H1 (cell line): ENCODE measurements at regions not wholly inside any gene's neighbourhood (a gene's known extent, or its start where the extent isn't known, plus 50 kb on each side); places are given as distances from the start of the nearest gene placed in this dataset.

Experiments used
- CTCF ChIA-PET: fragments of 300-600 bp; sonication (Branson Sonifier 250); formaldehyde crosslinking; loops from one replicate; lab custom pipeline; 2021; ENCODE audit not compliant: partially characterized antibody; lab: Charles Lee
- POLR2A ChIA-PET: fragments of 300-600 bp; sonication (Branson Sonifier 250); formaldehyde crosslinking; loops from one replicate; lab custom pipeline; 2021; ENCODE audit warnings: inconsistent platforms; ENCODE audit not compliant: partially characterized antibody; lab: Charles Lee
- DNase-seq, 2 experiments: peaks; one replicate each; pipeline versions ENCODE4 v3.0.0 to v3.0.0-alpha.2; 2010 to 2022; ENCODE audit warnings: low spot score in 2 of 2, low read depth in 1 of 2, mixed read lengths in 1 of 2
- FAIRE-seq: peaks from 2 replicates; lab custom pipeline; 2011; peaks lifted over from hg19 to GRCh38; lab: Jason Lieb, UNC
- H2AFZ ChIP-seq: 2 replicates; pipeline ENCODE4 v1.8.1; 2012; ENCODE audit warnings: low read length, inconsistent platforms
- H2AK5ac ChIP-seq: 2 replicates; pipeline ENCODE4 v1.6.1; 2013; ENCODE audit warnings: low read depth, low read length
- H2BK120ac ChIP-seq: replicated peaks from 2 replicates; pipeline ENCODE3; 2013; ENCODE audit warnings: low read depth, low read length, inconsistent platforms
- H2BK12ac ChIP-seq: 2 replicates; pipeline ENCODE4 v1.6.1; 2013; ENCODE audit warnings: low read depth, low read length
- H2BK15ac ChIP-seq: 2 replicates; pipeline ENCODE4 v1.6.1; 2013; ENCODE audit warnings: low read length
- H2BK20ac ChIP-seq: 2 replicates; pipeline ENCODE4 v1.6.1; 2013; ENCODE audit warnings: low read length
- H2BK5ac ChIP-seq: 2 replicates; pipeline ENCODE4 v1.6.1; 2013; ENCODE audit warnings: low read depth, low read length
- H3K14ac ChIP-seq: 2 replicates; pipeline ENCODE4 v1.6.1; 2013; ENCODE audit warnings: inconsistent platforms; ENCODE audit not compliant: insufficient read length
- H3K18ac ChIP-seq: 2 replicates; pipeline ENCODE4 v1.6.1; 2013; ENCODE audit warnings: low read length; ENCODE audit errors: extremely low read depth
- H3K23ac ChIP-seq: 2 replicates; pipeline ENCODE4 v1.6.1; 2013; ENCODE audit warnings: inconsistent platforms; ENCODE audit not compliant: insufficient read length
- H3K23me2 ChIP-seq: 2 replicates; pipeline ENCODE4 v1.6.1; 2013; ENCODE audit warnings: low read depth, low read length
- H3K27ac ChIP-seq: 2 replicates; pipeline ENCODE4 v1.6.1; 2011; ENCODE audit warnings: low read depth, low read length, inconsistent platforms
- H3K27me3 ChIP-seq, 4 experiments: replicated peaks in 1 of 4; 1 replicate in 1 of 4; 2 replicates in 3 of 4; pipeline versions ENCODE4 v1.6.1 to v1.8.1; 2011 to 2013; ENCODE audit warnings: low read length in 3 of 4, mild to moderate bottlenecking in 3 of 4, inconsistent platforms in 2 of 4, mixed read lengths in 2 of 4, moderate library complexity in 1 of 4; ENCODE audit not compliant: control insufficient read depth in 3 of 4, insufficient read depth in 3 of 4; ENCODE audit errors: extremely low read depth in 1 of 4
- H3K36me3 ChIP-seq, 4 experiments: 2 replicates each; pipeline versions ENCODE4 v1.6.1 to v1.8.1; 2011 to 2013; ENCODE audit warnings: mild to moderate bottlenecking in 4 of 4, low read length in 3 of 4, moderate library complexity in 2 of 4, control low read depth in 1 of 4, inconsistent platforms in 1 of 4; ENCODE audit not compliant: insufficient read depth in 4 of 4, control insufficient read depth in 2 of 4
- H3K4ac ChIP-seq: replicated peaks from 2 replicates; pipeline ENCODE3; 2013; ENCODE audit warnings: low read length, low read depth, mixed read lengths, inconsistent platforms; ENCODE audit not compliant: insufficient read length
- H3K4me1 ChIP-seq, 4 experiments: replicated peaks in 1 of 4; 1 replicate in 1 of 4; 2 replicates in 3 of 4; pipeline versions ENCODE4 v1.6.1 to v1.8.1; 2011 to 2013; ENCODE audit warnings: low read length in 3 of 4, inconsistent platforms in 2 of 4, mixed read lengths in 1 of 4; ENCODE audit not compliant: insufficient read depth in 4 of 4, control insufficient read depth in 3 of 4
- H3K4me2 ChIP-seq, 2 experiments: 2 replicates each; pipeline versions ENCODE4 v1.6.1 to v1.8.1; 2011 to 2013; ENCODE audit warnings: low read depth in 2 of 2, low read length in 2 of 2, control low read depth in 1 of 2, inconsistent platforms in 1 of 2, mild to moderate bottlenecking in 1 of 2; ENCODE audit not compliant: insufficient read depth in 1 of 2
- H3K4me3 ChIP-seq, 4 experiments: fragments of 200-600, 300-600 bp in 1 of 4; sonication (generic), shearing (Covaris generic), sonication (Bioruptor Twin) in 1 of 4; 2 replicates each; pipeline versions ENCODE4 v1.5.1 to v1.8.1; 2011 to 2016; ENCODE audit warnings: low read length in 4 of 4, low read depth in 3 of 4, control low read depth in 2 of 4, inconsistent platforms in 2 of 4, mild to moderate bottlenecking in 2 of 4, mixed read lengths in 1 of 4, moderate library complexity in 1 of 4; ENCODE audit not compliant: insufficient read depth in 2 of 4; ENCODE audit errors: extremely low read depth in 1 of 4
- H3K56ac ChIP-seq: replicated peaks from 2 replicates; pipeline ENCODE3; 2013; ENCODE audit warnings: low read depth, mild to moderate bottlenecking, mixed read lengths, low read length, inconsistent platforms; ENCODE audit not compliant: insufficient read length
- H3K79me1 ChIP-seq: 2 replicates; pipeline ENCODE4 v1.6.1; 2013; ENCODE audit warnings: low read depth, low read length, control low read depth
- H3K79me2 ChIP-seq, 2 experiments: 2 replicates each; pipeline versions ENCODE4 v1.6.1 to v1.8.1; 2012 to 2013; ENCODE audit warnings: low read length in 2 of 2, mild to moderate bottlenecking in 2 of 2, inconsistent platforms in 1 of 2; ENCODE audit not compliant: insufficient read depth in 2 of 2, control insufficient read depth in 1 of 2
- H3K9ac ChIP-seq, 4 experiments: replicated peaks in 1 of 4; 1 replicate in 1 of 4; 2 replicates in 3 of 4; pipeline versions ENCODE4 v1.6.1 to v1.8.1; 2011 to 2013; ENCODE audit warnings: low read depth in 3 of 4, low read length in 3 of 4, control low read depth in 2 of 4, mild to moderate bottlenecking in 2 of 4, moderate library complexity in 2 of 4, inconsistent platforms in 1 of 4; ENCODE audit errors: extremely low read depth in 1 of 4
- H3K9me3 ChIP-seq, 2 experiments: 2 replicates each; pipeline versions ENCODE4 v1.6.1 to v1.8.1; 2012 to 2013; ENCODE audit warnings: mild to moderate bottlenecking in 2 of 2, moderate library complexity in 2 of 2, control low read depth in 1 of 2, inconsistent platforms in 1 of 2, low read depth in 1 of 2, low read length in 1 of 2, mixed read lengths in 1 of 2; ENCODE audit not compliant: insufficient read depth in 2 of 2
- H4K20me1 ChIP-seq, 2 experiments: replicated peaks in 1 of 2; 2 replicates each; pipeline versions ENCODE3 to v1.8.1; 2011 to 2013; ENCODE audit warnings: inconsistent platforms in 2 of 2, low read length in 2 of 2, mild to moderate bottlenecking in 1 of 2; ENCODE audit not compliant: insufficient read depth in 2 of 2, control insufficient read depth in 1 of 2
- H4K5ac ChIP-seq: 2 replicates; pipeline ENCODE4 v1.6.1; 2013; ENCODE audit warnings: low read length, low read depth, mixed read lengths, inconsistent platforms; ENCODE audit not compliant: insufficient read length
- H4K8ac ChIP-seq: 2 replicates; pipeline ENCODE4 v1.8.0; 2013; ENCODE audit warnings: mild to moderate bottlenecking, moderate library complexity, low read length, inconsistent platforms; ENCODE audit not compliant: insufficient read depth; ENCODE audit errors: extremely low read depth
- H4K91ac ChIP-seq: replicated peaks from 2 replicates; pipeline ENCODE3; 2013; ENCODE audit warnings: low read length, mixed read lengths, inconsistent platforms; ENCODE audit not compliant: insufficient read length
- BACH1 ChIP-seq: IDR thresholded peaks from 2 replicates; pipeline ENCODE4 v1.6.1; 2012; ENCODE audit warnings: low read length, improper control_type of control experiment
- GABPA ChIP-seq: IDR thresholded peaks from 2 replicates; pipeline ENCODE4 v1.6.1; 2011; ENCODE audit warnings: mild to moderate bottlenecking, low read length, moderate library complexity, borderline replicate concordance; ENCODE audit not compliant: insufficient read depth
- KDM4A ChIP-seq: IDR thresholded peaks from one replicate; pipeline ENCODE4 v1.7.1; 2012; ENCODE audit warnings: low read depth, mild to moderate bottlenecking, moderate library complexity, low read length, inconsistent platforms; ENCODE audit not compliant: severe bottlenecking
- MAFK ChIP-seq: IDR thresholded peaks from 2 replicates; pipeline ENCODE4 v1.6.1; 2012; ENCODE audit warnings: low read depth, mild to moderate bottlenecking, improper control_type of control experiment, low read length
- POLR2A ChIP-seq, 2 experiments: IDR thresholded peaks; 1 replicate in 1 of 2; 2 replicates in 1 of 2; pipeline ENCODE4 v1.6.1; 2011; ENCODE audit warnings: low read depth in 2 of 2, low read length in 2 of 2, mild to moderate bottlenecking in 2 of 2; ENCODE audit errors: control extremely low read depth in 1 of 2
- POLR2AphosphoS5 ChIP-seq: IDR thresholded peaks from 2 replicates; pipeline ENCODE4 v1.6.1; 2011; ENCODE audit warnings: low read depth, low read length
- RFX5 ChIP-seq: IDR thresholded peaks from 2 replicates; pipeline ENCODE4 v1.6.1; 2011; ENCODE audit warnings: low read depth, low read length, improper control_type of control experiment, borderline replicate concordance
- WGBS, 2 experiments: shearing (Covaris generic) in 1 of 2; methylation state at CpG; one replicate each; pipeline versions ENCODE4 v1.1.6 to v1.1.7; 2013 to 2015; ENCODE audit warnings: low lambda C conversion rate in 2 of 2, mixed read lengths in 2 of 2, inconsistent platforms in 1 of 2, low coverage in 1 of 2, missing lambda C conversion rate in 1 of 2; ENCODE audit not compliant: insufficient replicate concordance in 2 of 2, insufficient coverage in 1 of 2, insufficient read length in 1 of 2; ENCODE audit errors: extremely low coverage in 1 of 2, missing lambda C conversion rate in 1 of 2; 5-methylcytosine and 5-hydroxymethylcytosine counted together
- TF ChIP-seq, protein P1 (sequence below), 3 experiments: IDR thresholded peaks; 1 replicate in 2 of 3; 2 replicates in 1 of 3; pipeline versions ENCODE4 v1.5.1 to v1.6.1; 2011; ENCODE audit warnings: low read length in 3 of 3, mild to moderate bottlenecking in 3 of 3, inconsistent platforms in 2 of 3, low read depth in 1 of 3, moderate library complexity in 1 of 3; ENCODE audit not compliant: insufficient read depth in 1 of 3; ENCODE audit errors: control extremely low read depth in 1 of 3

DNA sequence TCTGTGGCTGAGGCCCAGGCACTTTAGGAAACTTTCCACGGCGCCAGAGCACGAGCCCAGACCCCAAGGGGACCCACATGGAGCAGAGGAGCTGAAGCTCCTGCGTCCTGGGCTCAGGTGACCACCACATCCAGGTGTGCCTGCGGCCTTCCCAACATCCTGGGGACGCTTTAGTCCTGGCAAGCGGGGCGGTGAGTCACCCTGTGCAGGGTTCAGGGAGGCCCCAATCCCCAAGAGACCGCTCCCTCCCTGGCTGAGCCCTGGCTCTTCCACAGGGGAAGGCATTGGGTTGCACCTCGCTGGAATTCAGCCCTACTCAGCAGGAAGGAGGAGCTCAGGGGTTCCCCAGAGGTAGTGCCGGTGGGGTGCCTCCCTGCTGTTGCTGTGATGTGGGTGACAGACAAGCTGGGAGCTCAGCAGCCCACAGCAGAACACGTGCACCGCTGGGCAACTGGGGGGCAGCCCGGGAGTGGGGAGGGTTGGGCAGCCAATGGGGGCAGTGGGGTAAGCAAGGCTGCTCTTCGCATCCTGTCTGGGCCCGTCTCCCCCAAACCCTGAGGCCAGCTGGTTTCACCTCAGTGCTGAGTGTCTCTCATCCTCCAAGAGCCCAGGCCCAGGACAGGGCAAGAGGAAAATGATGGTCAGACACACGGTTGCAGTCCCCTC lies 802.8 kb downstream of the BRD1 start:
- 85% methylated on average over 11 of the region's 17 CpGs; no CpG with 5 or more reads in 1 of the 2 experiments for WGBS, 2 experiments

More for the DNA sequence above, 802.8 kb downstream of the BRD1 start:
- FAIRE-seq: no peak
- H4K5ac ChIP-seq: no peak overlapping the region
- no peak overlapping the region for H3K4me3 ChIP-seq
- no peak overlapping the region; the same call in 1 of the 2 replicates for H4K8ac ChIP-seq
- no peak overlapping the region for H3K27ac ChIP-seq
- no peaks in the 10 kb centered on the region for H3K79me2 ChIP-seq
- no peak overlapping the region for H3K9ac ChIP-seq
- H3K4me2 ChIP-seq: no peak overlapping the region
- no peak for DNase-seq
- no peak overlapping the region for H3K14ac ChIP-seq
- H4K20me1 ChIP-seq: no peaks in the 10 kb centered on the region
- H3K4ac ChIP-seq: no peak overlapping the region
- H3K4me1 ChIP-seq: no peaks in the 10 kb centered on the region
- ChIA-PET CTCF (interaction anchor here (0.5 to 1.8 kb wide), 4 partner anchors 45 to 370 kb away, joined by 3 to 7 read pairs (median 4); no protein-coding TSS in a partner anchor), POLR2A (no interaction called here)
- H3K9me3 ChIP-seq: no peaks in the 10 kb centered on the region
- H2BK12ac ChIP-seq: no peak overlapping the region
- H3K36me3 ChIP-seq: no peaks in the 10 kb centered on the region
- no peak overlapping the region for H3K18ac ChIP-seq
- no peak overlapping the region for H2BK20ac ChIP-seq
- no peak overlapping the region for H3K56ac ChIP-seq
- H4K91ac ChIP-seq: no peak overlapping the region
- 0 out of 7 replicates have a peak, but pooled peaks cover 0 to 4% (median 0%) of the 10 kb centered on the region in 4 experiments for H3K27me3 ChIP-seq
- no peak overlapping the region for H2BK120ac ChIP-seq
- no peaks in the 10 kb centered on the region for H3K79me1 ChIP-seq
- TF ChIP-seq, protein P1, sequence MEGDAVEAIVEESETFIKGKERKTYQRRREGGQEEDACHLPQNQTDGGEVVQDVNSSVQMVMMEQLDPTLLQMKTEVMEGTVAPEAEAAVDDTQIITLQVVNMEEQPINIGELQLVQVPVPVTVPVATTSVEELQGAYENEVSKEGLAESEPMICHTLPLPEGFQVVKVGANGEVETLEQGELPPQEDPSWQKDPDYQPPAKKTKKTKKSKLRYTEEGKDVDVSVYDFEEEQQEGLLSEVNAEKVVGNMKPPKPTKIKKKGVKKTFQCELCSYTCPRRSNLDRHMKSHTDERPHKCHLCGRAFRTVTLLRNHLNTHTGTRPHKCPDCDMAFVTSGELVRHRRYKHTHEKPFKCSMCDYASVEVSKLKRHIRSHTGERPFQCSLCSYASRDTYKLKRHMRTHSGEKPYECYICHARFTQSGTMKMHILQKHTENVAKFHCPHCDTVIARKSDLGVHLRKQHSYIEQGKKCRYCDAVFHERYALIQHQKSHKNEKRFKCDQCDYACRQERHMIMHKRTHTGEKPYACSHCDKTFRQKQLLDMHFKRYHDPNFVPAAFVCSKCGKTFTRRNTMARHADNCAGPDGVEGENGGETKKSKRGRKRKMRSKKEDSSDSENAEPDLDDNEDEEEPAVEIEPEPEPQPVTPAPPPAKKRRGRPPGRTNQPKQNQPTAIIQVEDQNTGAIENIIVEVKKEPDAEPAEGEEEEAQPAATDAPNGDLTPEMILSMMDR (IDR thresholded peaks at IDR 0.05; ENCODE audit: control extremely low read depth in 1 of 3, insufficient read depth in 1 of 3, low read depth in 1 of 3, low read length in 3 of 3): no peak
- TF ChIP-seq GABPA (no peak), KDM4A (no peak), MAFK (no peak), POLR2A (IDR thresholded peaks at IDR 0.05; ENCODE audit: control extremely low read depth in 1 of 2, low read depth in 2 of 2, low read length in 2 of 2) (no peak), RFX5 (no peak), BACH1 (no peak), POLR2AphosphoS5 (no peak)
- no peak overlapping the region for H2BK5ac ChIP-seq
- no peaks in the 10 kb centered on the region for H3K23me2 ChIP-seq
- no peak overlapping the region for H2AFZ ChIP-seq
- no peak overlapping the region for H2BK15ac ChIP-seq
- no peak overlapping the region for H3K23ac ChIP-seq
- 0 out of 2 replicates have a peak overlapping the region, but pooled peaks have one; percentile 24 for H2AK5ac ChIP-seq
